H1 (cell line): ENCODE measurements at regions not wholly inside any gene's neighbourhood (a gene's known extent, or its start where the extent isn't known, plus 50 kb on each side); places are given as distances from the start of the nearest gene placed in this dataset.

ENCODE experiments used
- CTCF ChIA-PET: fragments of 300-600 bp; sonication (Branson Sonifier 250); formaldehyde crosslinking; loops from one replicate; lab custom pipeline; 2021; ENCODE audit not compliant: partially characterized antibody; lab: Charles Lee
- POLR2A ChIA-PET: fragments of 300-600 bp; sonication (Branson Sonifier 250); formaldehyde crosslinking; loops from one replicate; lab custom pipeline; 2021; ENCODE audit warnings: inconsistent platforms; ENCODE audit not compliant: partially characterized antibody; lab: Charles Lee
- DNase-seq, 2 experiments: peaks; one replicate each; pipeline versions ENCODE4 v3.0.0 to v3.0.0-alpha.2; 2010 to 2022; ENCODE audit warnings: low spot score in 2 of 2, low read depth in 1 of 2, mixed read lengths in 1 of 2
- FAIRE-seq: peaks from 2 replicates; lab custom pipeline; 2011; peaks lifted over from hg19 to GRCh38; lab: Jason Lieb, UNC
- H2AFZ ChIP-seq: 2 replicates; pipeline ENCODE4 v1.8.1; 2012; ENCODE audit warnings: low read length, inconsistent platforms
- H2AK5ac ChIP-seq: 2 replicates; pipeline ENCODE4 v1.6.1; 2013; ENCODE audit warnings: low read depth, low read length
- H2BK120ac ChIP-seq: replicated peaks from 2 replicates; pipeline ENCODE3; 2013; ENCODE audit warnings: low read depth, low read length, inconsistent platforms
- H2BK12ac ChIP-seq: 2 replicates; pipeline ENCODE4 v1.6.1; 2013; ENCODE audit warnings: low read depth, low read length
- H2BK15ac ChIP-seq: 2 replicates; pipeline ENCODE4 v1.6.1; 2013; ENCODE audit warnings: low read length
- H2BK20ac ChIP-seq: 2 replicates; pipeline ENCODE4 v1.6.1; 2013; ENCODE audit warnings: low read length
- H2BK5ac ChIP-seq: 2 replicates; pipeline ENCODE4 v1.6.1; 2013; ENCODE audit warnings: low read depth, low read length
- H3K14ac ChIP-seq: 2 replicates; pipeline ENCODE4 v1.6.1; 2013; ENCODE audit warnings: inconsistent platforms; ENCODE audit not compliant: insufficient read length
- H3K18ac ChIP-seq: 2 replicates; pipeline ENCODE4 v1.6.1; 2013; ENCODE audit warnings: low read length; ENCODE audit errors: extremely low read depth
- H3K23ac ChIP-seq: 2 replicates; pipeline ENCODE4 v1.6.1; 2013; ENCODE audit warnings: inconsistent platforms; ENCODE audit not compliant: insufficient read length
- H3K23me2 ChIP-seq: 2 replicates; pipeline ENCODE4 v1.6.1; 2013; ENCODE audit warnings: low read depth, low read length
- H3K27ac ChIP-seq: 2 replicates; pipeline ENCODE4 v1.6.1; 2011; ENCODE audit warnings: low read depth, low read length, inconsistent platforms
- H3K27me3 ChIP-seq, 4 experiments: replicated peaks in 1 of 4; 1 replicate in 1 of 4; 2 replicates in 3 of 4; pipeline versions ENCODE4 v1.6.1 to v1.8.1; 2011 to 2013; ENCODE audit warnings: low read length in 3 of 4, mild to moderate bottlenecking in 3 of 4, inconsistent platforms in 2 of 4, mixed read lengths in 2 of 4, moderate library complexity in 1 of 4; ENCODE audit not compliant: control insufficient read depth in 3 of 4, insufficient read depth in 3 of 4; ENCODE audit errors: extremely low read depth in 1 of 4
- H3K36me3 ChIP-seq, 4 experiments: 2 replicates each; pipeline versions ENCODE4 v1.6.1 to v1.8.1; 2011 to 2013; ENCODE audit warnings: mild to moderate bottlenecking in 4 of 4, low read length in 3 of 4, moderate library complexity in 2 of 4, control low read depth in 1 of 4, inconsistent platforms in 1 of 4; ENCODE audit not compliant: insufficient read depth in 4 of 4, control insufficient read depth in 2 of 4
- H3K4ac ChIP-seq: replicated peaks from 2 replicates; pipeline ENCODE3; 2013; ENCODE audit warnings: low read length, low read depth, mixed read lengths, inconsistent platforms; ENCODE audit not compliant: insufficient read length
- H3K4me1 ChIP-seq, 4 experiments: replicated peaks in 1 of 4; 1 replicate in 1 of 4; 2 replicates in 3 of 4; pipeline versions ENCODE4 v1.6.1 to v1.8.1; 2011 to 2013; ENCODE audit warnings: low read length in 3 of 4, inconsistent platforms in 2 of 4, mixed read lengths in 1 of 4; ENCODE audit not compliant: insufficient read depth in 4 of 4, control insufficient read depth in 3 of 4
- H3K4me2 ChIP-seq, 2 experiments: 2 replicates each; pipeline versions ENCODE4 v1.6.1 to v1.8.1; 2011 to 2013; ENCODE audit warnings: low read depth in 2 of 2, low read length in 2 of 2, control low read depth in 1 of 2, inconsistent platforms in 1 of 2, mild to moderate bottlenecking in 1 of 2; ENCODE audit not compliant: insufficient read depth in 1 of 2
- H3K4me3 ChIP-seq, 4 experiments: fragments of 200-600, 300-600 bp in 1 of 4; sonication (generic), shearing (Covaris generic), sonication (Bioruptor Twin) in 1 of 4; 2 replicates each; pipeline versions ENCODE4 v1.5.1 to v1.8.1; 2011 to 2016; ENCODE audit warnings: low read length in 4 of 4, low read depth in 3 of 4, control low read depth in 2 of 4, inconsistent platforms in 2 of 4, mild to moderate bottlenecking in 2 of 4, mixed read lengths in 1 of 4, moderate library complexity in 1 of 4; ENCODE audit not compliant: insufficient read depth in 2 of 4; ENCODE audit errors: extremely low read depth in 1 of 4
- H3K56ac ChIP-seq: replicated peaks from 2 replicates; pipeline ENCODE3; 2013; ENCODE audit warnings: low read depth, mild to moderate bottlenecking, mixed read lengths, low read length, inconsistent platforms; ENCODE audit not compliant: insufficient read length
- H3K79me1 ChIP-seq: 2 replicates; pipeline ENCODE4 v1.6.1; 2013; ENCODE audit warnings: low read depth, low read length, control low read depth
- H3K79me2 ChIP-seq, 2 experiments: 2 replicates each; pipeline versions ENCODE4 v1.6.1 to v1.8.1; 2012 to 2013; ENCODE audit warnings: low read length in 2 of 2, mild to moderate bottlenecking in 2 of 2, inconsistent platforms in 1 of 2; ENCODE audit not compliant: insufficient read depth in 2 of 2, control insufficient read depth in 1 of 2
- H3K9ac ChIP-seq, 4 experiments: replicated peaks in 1 of 4; 1 replicate in 1 of 4; 2 replicates in 3 of 4; pipeline versions ENCODE4 v1.6.1 to v1.8.1; 2011 to 2013; ENCODE audit warnings: low read depth in 3 of 4, low read length in 3 of 4, control low read depth in 2 of 4, mild to moderate bottlenecking in 2 of 4, moderate library complexity in 2 of 4, inconsistent platforms in 1 of 4; ENCODE audit errors: extremely low read depth in 1 of 4
- H3K9me3 ChIP-seq, 2 experiments: 2 replicates each; pipeline versions ENCODE4 v1.6.1 to v1.8.1; 2012 to 2013; ENCODE audit warnings: mild to moderate bottlenecking in 2 of 2, moderate library complexity in 2 of 2, control low read depth in 1 of 2, inconsistent platforms in 1 of 2, low read depth in 1 of 2, low read length in 1 of 2, mixed read lengths in 1 of 2; ENCODE audit not compliant: insufficient read depth in 2 of 2
- H4K20me1 ChIP-seq, 2 experiments: replicated peaks in 1 of 2; 2 replicates each; pipeline versions ENCODE3 to v1.8.1; 2011 to 2013; ENCODE audit warnings: inconsistent platforms in 2 of 2, low read length in 2 of 2, mild to moderate bottlenecking in 1 of 2; ENCODE audit not compliant: insufficient read depth in 2 of 2, control insufficient read depth in 1 of 2
- H4K5ac ChIP-seq: 2 replicates; pipeline ENCODE4 v1.6.1; 2013; ENCODE audit warnings: low read length, low read depth, mixed read lengths, inconsistent platforms; ENCODE audit not compliant: insufficient read length
- H4K8ac ChIP-seq: 2 replicates; pipeline ENCODE4 v1.8.0; 2013; ENCODE audit warnings: mild to moderate bottlenecking, moderate library complexity, low read length, inconsistent platforms; ENCODE audit not compliant: insufficient read depth; ENCODE audit errors: extremely low read depth
- H4K91ac ChIP-seq: replicated peaks from 2 replicates; pipeline ENCODE3; 2013; ENCODE audit warnings: low read length, mixed read lengths, inconsistent platforms; ENCODE audit not compliant: insufficient read length
- ASH2L ChIP-seq: fragments of 200-600, 300-600 bp; sonication (generic); IDR thresholded peaks from one replicate; pipeline ENCODE4 v1.7.1; 2017; ENCODE audit warnings: low read length
- BACH1 ChIP-seq: IDR thresholded peaks from 2 replicates; pipeline ENCODE4 v1.6.1; 2012; ENCODE audit warnings: low read length, improper control_type of control experiment
- BRCA1 ChIP-seq: IDR thresholded peaks from 2 replicates; pipeline ENCODE4 v1.6.1; 2012; ENCODE audit warnings: low read depth, low read length, improper control_type of control experiment
- GABPA ChIP-seq: IDR thresholded peaks from 2 replicates; pipeline ENCODE4 v1.6.1; 2011; ENCODE audit warnings: mild to moderate bottlenecking, low read length, moderate library complexity, borderline replicate concordance; ENCODE audit not compliant: insufficient read depth
- HDAC2 ChIP-seq, 2 experiments: fragments of 300-600 bp in 1 of 2; sonication (generic) in 1 of 2; IDR thresholded peaks; 2 replicates each; pipeline ENCODE4 v1.6.1; 2011 to 2012; ENCODE audit warnings: low read depth in 2 of 2, low read length in 2 of 2, mild to moderate bottlenecking in 2 of 2, moderate library complexity in 2 of 2, borderline replicate concordance in 1 of 2, inconsistent platforms in 1 of 2
- HDAC6 ChIP-seq: IDR thresholded peaks from one replicate; pipeline ENCODE4 v1.7.1; 2012; ENCODE audit warnings: low read depth, mild to moderate bottlenecking, inconsistent platforms, low read length, moderate library complexity
- MAFK ChIP-seq: IDR thresholded peaks from 2 replicates; pipeline ENCODE4 v1.6.1; 2012; ENCODE audit warnings: low read depth, mild to moderate bottlenecking, improper control_type of control experiment, low read length
- POLR2AphosphoS5 ChIP-seq: IDR thresholded peaks from 2 replicates; pipeline ENCODE4 v1.6.1; 2011; ENCODE audit warnings: low read depth, low read length
- RNF2 ChIP-seq: fragments of 200-900, 300-1000 bp; sonication (generic); IDR thresholded peaks from 2 replicates; pipeline ENCODE4 v1.7.1; 2016; ENCODE audit warnings: borderline replicate concordance, low read depth, mild to moderate bottlenecking, antibody characterized with exemption, low read length; ENCODE audit not compliant: poor library complexity, severe bottlenecking; ENCODE audit errors: missing control alignments
- SP1 ChIP-seq: IDR thresholded peaks from 2 replicates; pipeline ENCODE4 v1.6.1; 2011; ENCODE audit warnings: low read depth, low read length
- SRF ChIP-seq: IDR thresholded peaks from 2 replicates; pipeline ENCODE4 v1.6.1; 2011; ENCODE audit warnings: mild to moderate bottlenecking, low read depth, low read length, moderate library complexity
- TAF7 ChIP-seq: optimal IDR thresholded peaks from 2 replicates; pipeline ENCODE3; 2011; ENCODE audit warnings: low read depth, mild to moderate bottlenecking, inconsistent platforms, low read length, moderate library complexity, borderline replicate concordance
- TCF12 ChIP-seq: IDR thresholded peaks from 2 replicates; pipeline ENCODE4 v1.6.1; 2011; ENCODE audit warnings: low read depth, mild to moderate bottlenecking, low read length
- TEAD4 ChIP-seq: IDR thresholded peaks from 2 replicates; pipeline ENCODE4 v1.6.1; 2012; ENCODE audit warnings: low read depth, low read length, inconsistent platforms, mixed read lengths
- YY1 ChIP-seq: IDR thresholded peaks from 2 replicates; pipeline ENCODE4 v1.6.1; 2011; ENCODE audit warnings: low read depth, mild to moderate bottlenecking, low read length
- WGBS, 2 experiments: shearing (Covaris generic) in 1 of 2; methylation state at CpG; one replicate each; pipeline versions ENCODE4 v1.1.6 to v1.1.7; 2013 to 2015; ENCODE audit warnings: low lambda C conversion rate in 2 of 2, mixed read lengths in 2 of 2, inconsistent platforms in 1 of 2, low coverage in 1 of 2, missing lambda C conversion rate in 1 of 2; ENCODE audit not compliant: insufficient replicate concordance in 2 of 2, insufficient coverage in 1 of 2, insufficient read length in 1 of 2; ENCODE audit errors: extremely low coverage in 1 of 2, missing lambda C conversion rate in 1 of 2; 5-methylcytosine and 5-hydroxymethylcytosine counted together

- Histone ChIP-seq H3K23ac (no peak overlapping the region), H2BK12ac (no peak overlapping the region), H3K18ac (no peak overlapping the region), H3K14ac (no peak overlapping the region), H3K4me3 (no peak overlapping the region), H2AK5ac (no peak overlapping the region), H4K20me1 (no peaks in the 10 kb centered on the region), H3K4ac (no peak overlapping the region), H3K36me3 (no peaks in the 10 kb centered on the region), H3K56ac (no peak overlapping the region), H4K5ac (no peak overlapping the region), H3K4me2 (no peak overlapping the region), H3K9me3 (no peaks in the 10 kb centered on the region), H3K79me2 (no peaks in the 10 kb centered on the region), H2BK5ac (no peak overlapping the region), H3K79me1 (no peaks in the 10 kb centered on the region), H3K23me2 (no peaks in the 10 kb centered on the region), H2BK15ac (no peak overlapping the region), H3K9ac (no peak overlapping the region), H4K91ac (no peak overlapping the region), H2BK120ac (no peak overlapping the region), H3K4me1 (no peaks in the 10 kb centered on the region), H3K27me3 (no peaks in the 10 kb centered on the region), H2BK20ac (no peak overlapping the region), H2AFZ (no peak overlapping the region), H3K27ac (no peak overlapping the region), H4K8ac (no peak overlapping the region)
- ChIA-PET CTCF (no interaction called here), POLR2A (no interaction called here)
- WGBS, 2 experiments: 52% methylated on average over 1 of the region's 1 CpG; no CpG with 5 or more reads in 1 of the 2 experiments
- no peak for FAIRE-seq
- DNase-seq: no peak
- TF ChIP-seq RNF2: no peak
- no peak for TF ChIP-seq MAFK
- no peak for TF ChIP-seq SP1
- no peak for TF ChIP-seq HDAC2 (IDR thresholded peaks at IDR 0.05; ENCODE audit: borderline replicate concordance in 1 of 2, low read depth in 2 of 2, low read length in 2 of 2)
- no peak for TF ChIP-seq TAF7
- no peak for TF ChIP-seq ASH2L
- TF ChIP-seq HDAC6: no peak
- TF ChIP-seq TCF12: no peak
- TF ChIP-seq SRF: no peak
- TF ChIP-seq POLR2AphosphoS5: no peak
- no peak for TF ChIP-seq BRCA1
- TF ChIP-seq TEAD4: no peak
- TF ChIP-seq GABPA: no peak
- TF ChIP-seq YY1: no peak
- no peak for TF ChIP-seq BACH1
These were observed 69.2 kb upstream of the NAMPT start for GRCh38 chr7:106353944-106354343.
